Upper lobe of left lung (tissue), 4 donors: ENCODE measurements at regions not wholly inside any gene's neighbourhood (a gene's known extent, or its start where the extent isn't known, plus 50 kb on each side); places are given as distances from the start of the nearest gene placed in this dataset.

Source experiments
- EP300 ChIP-seq, 4 donors: sonication (generic); formaldehyde crosslinking; IDR thresholded peaks; one replicate each; pipeline ENCODE4 v1.5.1; 2017; ENCODE audit warnings: antibody characterized with exemption in 4 of 4, control low read depth in 2 of 4
- POLR2A ChIP-seq, 4 donors: fragments of 450-650 bp; IDR thresholded peaks; one replicate each; pipeline ENCODE4 v1.5.1; 2016 to 2017; ENCODE audit warnings: antibody characterized with exemption in 4 of 4, mild to moderate bottlenecking in 2 of 4
- POLR2AphosphoS5 ChIP-seq, 2 donors: sonication (generic); formaldehyde crosslinking; IDR thresholded peaks; one replicate each; pipeline ENCODE4 v1.5.1; 2017; ENCODE audit warnings: antibody characterized with exemption in 2 of 2
- TF ChIP-seq, protein P1 (sequence below), 6 experiments: fragments of 450-650 bp in 4 of 6; fragments of 200-600 bp in 2 of 6; sonication (generic) in 2 of 6; IDR thresholded peaks; one replicate each; pipeline ENCODE4 v1.5.1; 2016 to 2019; ENCODE audit warnings: antibody characterized with exemption in 6 of 6

DNA sequence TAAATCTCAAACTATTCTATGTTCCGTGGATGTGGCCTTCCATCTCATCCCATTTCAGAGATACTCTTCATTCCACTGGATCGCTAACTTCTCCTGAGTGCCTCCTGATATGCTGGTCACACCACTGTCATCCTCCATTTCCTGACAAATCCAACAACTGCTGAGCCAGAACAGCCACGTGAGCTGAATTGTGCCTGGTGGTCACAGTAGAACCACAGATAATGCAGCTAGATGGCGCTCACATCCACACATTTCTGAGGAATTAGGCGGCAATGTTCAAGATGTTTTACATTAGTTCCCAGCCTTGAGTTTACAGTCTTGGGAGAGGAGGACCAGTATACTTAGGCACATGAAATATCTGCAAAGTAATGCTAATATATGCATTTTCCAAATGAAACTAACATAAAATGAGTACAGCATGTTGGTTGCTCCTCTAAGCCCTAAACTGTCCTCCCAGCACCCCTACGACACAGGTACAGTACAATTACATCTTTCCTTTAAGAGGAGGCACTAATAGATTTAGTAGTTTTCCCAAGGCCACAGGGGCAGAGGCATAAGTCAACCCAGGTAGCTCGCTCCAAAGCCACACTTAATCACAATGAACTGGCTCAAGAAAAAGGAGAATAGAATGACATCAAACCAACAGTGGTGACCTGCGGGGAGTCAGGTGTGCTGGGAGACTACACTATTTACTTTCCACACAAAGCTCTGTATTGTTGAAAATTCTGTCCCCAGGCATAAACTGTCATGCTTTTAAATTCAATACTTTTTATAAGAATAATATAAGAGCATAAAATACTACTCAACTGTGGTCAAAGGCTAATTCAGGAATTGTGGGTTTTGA is 134.2 kb downstream of the CHIC2 start:
- TF ChIP-seq, protein P1, sequence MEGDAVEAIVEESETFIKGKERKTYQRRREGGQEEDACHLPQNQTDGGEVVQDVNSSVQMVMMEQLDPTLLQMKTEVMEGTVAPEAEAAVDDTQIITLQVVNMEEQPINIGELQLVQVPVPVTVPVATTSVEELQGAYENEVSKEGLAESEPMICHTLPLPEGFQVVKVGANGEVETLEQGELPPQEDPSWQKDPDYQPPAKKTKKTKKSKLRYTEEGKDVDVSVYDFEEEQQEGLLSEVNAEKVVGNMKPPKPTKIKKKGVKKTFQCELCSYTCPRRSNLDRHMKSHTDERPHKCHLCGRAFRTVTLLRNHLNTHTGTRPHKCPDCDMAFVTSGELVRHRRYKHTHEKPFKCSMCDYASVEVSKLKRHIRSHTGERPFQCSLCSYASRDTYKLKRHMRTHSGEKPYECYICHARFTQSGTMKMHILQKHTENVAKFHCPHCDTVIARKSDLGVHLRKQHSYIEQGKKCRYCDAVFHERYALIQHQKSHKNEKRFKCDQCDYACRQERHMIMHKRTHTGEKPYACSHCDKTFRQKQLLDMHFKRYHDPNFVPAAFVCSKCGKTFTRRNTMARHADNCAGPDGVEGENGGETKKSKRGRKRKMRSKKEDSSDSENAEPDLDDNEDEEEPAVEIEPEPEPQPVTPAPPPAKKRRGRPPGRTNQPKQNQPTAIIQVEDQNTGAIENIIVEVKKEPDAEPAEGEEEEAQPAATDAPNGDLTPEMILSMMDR (IDR thresholded peaks at IDR 0.05), result peak; percentile 49 to 83 (median 75)
- TF ChIP-seq POLR2A (IDR thresholded peaks at IDR 0.05) (no peak), EP300 (IDR thresholded peaks at IDR 0.05) (no peak), POLR2AphosphoS5 (IDR thresholded peaks at IDR 0.05) (no peak)
